A673 (cell line): ENCODE measurements at regions not wholly inside any gene's neighbourhood (a gene's known extent, or its start where the extent isn't known, plus 50 kb on each side); places are given as distances from the start of the nearest gene placed in this dataset.

Experiments used
- CTCF ChIP-seq: fragments of 300-800, 200-600 bp; sonication (generic); conservative IDR thresholded peaks from 2 replicates; pipeline ENCODE4 v1.5.1; 2017; ENCODE audit warnings: low read depth, mild to moderate bottlenecking, antibody characterized with exemption, low read length, moderate library complexity, mixed read lengths
- EZH2 ChIP-seq: fragments of 200-600 bp; sonication (generic); IDR thresholded peaks from 2 replicates; pipeline ENCODE4 v1.6.1; 2017; ENCODE audit warnings: borderline replicate concordance, low read depth, mild to moderate bottlenecking, mixed read lengths, antibody characterized with exemption, low read length; ENCODE audit not compliant: poor library complexity, severe bottlenecking

GRCh38 chr3:159502986-159503385, 485.6 kb upstream of the IL12A start:
- no peak for TF ChIP-seq CTCF
- no peak for TF ChIP-seq EZH2
